AG04450 (cell line): ENCODE measurements at regions not wholly inside any gene's neighbourhood (a gene's known extent, or its start where the extent isn't known, plus 50 kb on each side); places are given as distances from the start of the nearest gene placed in this dataset.

ENCODE experiments used
- CTCF ChIA-PET: fragments of 300-600, 350-600 bp; formaldehyde crosslinking; extraction: SDS; loops from one replicate; lab custom pipeline; 2022; ENCODE audit warnings: antibody characterized with exemption, inconsistent platforms; lab: Charles Lee
- POLR2A ChIA-PET: fragments of 350-600 bp; formaldehyde crosslinking; extraction: SDS; loops from one replicate; lab custom pipeline; 2021; ENCODE audit warnings: antibody characterized with exemption, inconsistent platforms; lab: Yijun Ruan, JAX
- DNase-seq: peaks from one replicate; pipeline ENCODE4 v3.0.0-alpha.2; 2011; ENCODE audit warnings: low read depth, low spot score
- H3K27ac ChIP-seq: one replicate; pipeline ENCODE4 v1.5.1; 2012; ENCODE audit warnings: low read depth, low read length, control low read depth
- H3K27me3 ChIP-seq: one replicate; pipeline ENCODE4 v1.6.0; 2012; ENCODE audit warnings: low read length; ENCODE audit not compliant: control insufficient read depth, insufficient read depth
- H3K4me3 ChIP-seq: 2 replicates; pipeline ENCODE4 v1.5.1; 2011; ENCODE audit warnings: mild to moderate bottlenecking, low read depth, low read length, control low read depth
- H3K9me3 ChIP-seq: 2 replicates; pipeline ENCODE4 v1.5.1; 2012; ENCODE audit warnings: low read length; ENCODE audit not compliant: control insufficient read depth, insufficient read depth
- TF ChIP-seq, protein P1 (sequence below): IDR thresholded peaks from 2 replicates; pipeline ENCODE4 v1.5.1; 2011; ENCODE audit warnings: low read depth, low read length, control low read depth, inconsistent platforms

DNA sequence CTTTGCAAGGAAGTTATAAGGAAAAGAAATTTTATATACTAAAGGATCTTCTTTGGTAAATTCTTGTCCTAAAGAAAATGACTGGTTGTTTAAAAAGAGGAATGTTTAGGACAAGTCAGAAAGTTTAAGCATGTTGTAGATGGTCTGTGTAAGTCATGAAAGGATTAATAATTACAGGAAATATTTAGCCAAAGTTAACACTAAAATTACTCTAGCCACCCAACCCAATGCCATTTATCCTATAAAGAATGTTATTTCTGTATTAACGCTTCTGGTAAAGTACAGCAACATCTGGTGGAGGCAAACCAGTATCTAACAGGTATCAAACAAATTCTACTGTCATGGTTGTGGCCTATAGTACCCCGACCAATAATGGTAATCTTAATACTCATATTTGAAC is 546.9 kb upstream of the PKDCC start:
- TF ChIP-seq, protein P1, sequence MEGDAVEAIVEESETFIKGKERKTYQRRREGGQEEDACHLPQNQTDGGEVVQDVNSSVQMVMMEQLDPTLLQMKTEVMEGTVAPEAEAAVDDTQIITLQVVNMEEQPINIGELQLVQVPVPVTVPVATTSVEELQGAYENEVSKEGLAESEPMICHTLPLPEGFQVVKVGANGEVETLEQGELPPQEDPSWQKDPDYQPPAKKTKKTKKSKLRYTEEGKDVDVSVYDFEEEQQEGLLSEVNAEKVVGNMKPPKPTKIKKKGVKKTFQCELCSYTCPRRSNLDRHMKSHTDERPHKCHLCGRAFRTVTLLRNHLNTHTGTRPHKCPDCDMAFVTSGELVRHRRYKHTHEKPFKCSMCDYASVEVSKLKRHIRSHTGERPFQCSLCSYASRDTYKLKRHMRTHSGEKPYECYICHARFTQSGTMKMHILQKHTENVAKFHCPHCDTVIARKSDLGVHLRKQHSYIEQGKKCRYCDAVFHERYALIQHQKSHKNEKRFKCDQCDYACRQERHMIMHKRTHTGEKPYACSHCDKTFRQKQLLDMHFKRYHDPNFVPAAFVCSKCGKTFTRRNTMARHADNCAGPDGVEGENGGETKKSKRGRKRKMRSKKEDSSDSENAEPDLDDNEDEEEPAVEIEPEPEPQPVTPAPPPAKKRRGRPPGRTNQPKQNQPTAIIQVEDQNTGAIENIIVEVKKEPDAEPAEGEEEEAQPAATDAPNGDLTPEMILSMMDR, result no peak
- peaks cover 8% of the 10 kb centered on the region; the same call in 1 of the 2 replicates for H3K9me3 ChIP-seq
- no peak overlapping the region for H3K27ac ChIP-seq
- ChIA-PET CTCF (no interaction called here), POLR2A (no interaction called here)
- no peaks in the 10 kb centered on the region for H3K27me3 ChIP-seq
- H3K4me3 ChIP-seq, result no peak overlapping the region
- no peak for DNase-seq

DNA sequence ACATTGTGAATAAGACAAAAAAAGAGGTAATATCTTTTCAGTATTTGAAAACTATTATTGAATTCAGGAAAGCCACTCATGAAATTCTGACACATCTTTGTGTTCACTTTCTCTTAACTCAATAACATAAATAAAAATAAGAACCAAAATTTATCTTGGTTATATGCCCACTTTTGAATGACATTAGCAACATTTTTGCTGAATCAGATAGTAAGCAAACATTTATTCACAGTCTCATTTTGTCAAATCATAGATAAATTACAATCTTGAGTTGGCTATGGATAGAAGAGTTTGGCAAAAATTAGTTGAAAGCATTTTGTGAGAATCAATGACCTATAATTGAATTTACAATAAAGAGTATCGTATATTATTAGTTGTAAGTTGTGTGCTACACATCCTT is 545.1 kb upstream of the PKDCC start:
- Histone ChIP-seq H3K27ac (no peak overlapping the region), H3K4me3 (no peak overlapping the region), H3K27me3 (no peaks in the 10 kb centered on the region), H3K9me3 (peaks cover 3% of the 10 kb centered on the region; the same call in 1 of the 2 replicates)
- TF ChIP-seq, protein P1, result no peak
- ChIA-PET CTCF (no interaction called here), POLR2A (no interaction called here)
- DNase-seq, result no peak

DNA sequence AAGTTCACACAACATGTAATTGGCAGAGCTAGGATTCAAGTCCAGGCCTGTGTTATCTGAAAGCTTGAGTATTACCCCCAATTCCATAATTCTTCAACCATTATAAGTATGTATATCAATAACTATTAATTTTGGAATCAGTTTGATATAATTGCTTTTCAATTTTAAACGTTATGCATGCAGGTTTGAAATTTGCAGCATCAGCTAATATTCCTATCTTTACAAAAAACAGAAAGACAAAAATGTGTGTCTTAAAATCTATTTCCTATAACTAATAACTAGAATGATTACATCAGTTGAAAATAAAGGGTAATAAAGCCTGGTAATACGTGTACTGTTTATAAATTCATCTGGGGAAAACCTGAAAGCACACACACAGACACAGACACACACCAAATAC is 543.3 kb upstream of the PKDCC start:
- no peak overlapping the region for H3K4me3 ChIP-seq
- no peak overlapping the region for H3K27ac ChIP-seq
- TF ChIP-seq, protein P1, result no peak
- H3K27me3 ChIP-seq, result no peaks in the 10 kb centered on the region
- CTCF ChIA-PET, result no interaction called here
- POLR2A ChIA-PET, result no interaction called here
- DNase-seq, result no peak
- peaks cover 3% of the 10 kb centered on the region; the same call in 1 of the 2 replicates for H3K9me3 ChIP-seq

DNA sequence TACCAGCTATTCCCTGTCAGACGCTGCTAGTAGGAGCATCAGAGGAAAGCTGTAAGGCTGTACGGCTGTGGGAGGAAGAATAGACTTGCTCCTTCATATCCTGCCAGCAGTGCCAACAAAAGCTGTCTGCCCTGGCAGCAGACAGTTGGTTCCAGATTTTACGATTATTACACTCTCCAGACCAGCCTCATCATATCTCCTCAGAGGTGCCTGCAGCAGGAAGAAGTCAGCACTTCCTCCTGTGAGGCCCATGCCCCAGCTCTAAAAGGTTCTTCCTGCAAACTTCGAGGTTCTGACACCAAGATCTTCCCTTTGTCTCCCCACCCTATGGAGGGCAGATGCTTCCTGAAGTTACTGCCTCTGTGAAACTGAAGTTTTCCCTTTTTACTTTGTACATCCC is 537.7 kb upstream of the PKDCC start:
- H3K27me3 ChIP-seq, result no peaks in the 10 kb centered on the region
- TF ChIP-seq, protein P1, result no peak
- CTCF ChIA-PET, result no interaction called here
- H3K9me3 ChIP-seq, result no peaks in the 10 kb centered on the region
- DNase-seq, result no peak
- POLR2A ChIA-PET, result no interaction called here
- no peak overlapping the region for H3K4me3 ChIP-seq
- H3K27ac ChIP-seq, result no peak overlapping the region

DNA sequence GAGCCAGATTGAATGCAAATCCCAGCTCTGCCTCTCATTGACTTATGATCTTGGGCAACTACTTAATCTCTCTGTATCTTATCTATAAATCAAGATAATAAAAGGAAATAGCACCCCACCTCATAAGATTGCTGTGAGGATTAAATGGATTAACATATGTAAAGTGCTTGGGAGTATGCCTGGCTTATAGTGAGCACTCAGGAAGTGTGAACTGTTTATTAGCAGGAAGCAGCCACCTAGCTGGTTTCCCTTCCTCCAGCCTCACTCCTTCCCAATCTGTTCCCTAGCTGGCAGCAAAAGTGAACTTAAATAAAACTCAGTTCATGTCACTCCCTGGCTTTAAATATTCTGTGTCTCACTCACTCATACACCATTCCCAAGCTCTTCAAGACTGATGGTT is 526.6 kb upstream of the PKDCC start:
- Histone ChIP-seq H3K9me3 (no peaks in the 10 kb centered on the region), H3K27ac (no peak overlapping the region), H3K27me3 (no peaks in the 10 kb centered on the region), H3K4me3 (no peak overlapping the region)
- POLR2A ChIA-PET, result no interaction called here
- no peak for DNase-seq
- CTCF ChIA-PET, result no interaction called here
- TF ChIP-seq, protein P1, result no peak
